Right lung (tissue), 2 donors: ENCODE measurements at regions not wholly inside any gene's neighbourhood (a gene's known extent, or its start where the extent isn't known, plus 50 kb on each side); places are given as distances from the start of the nearest gene placed in this dataset.

ENCODE experiments used
- DNase-seq, 2 donors: peaks; one replicate each; pipeline ENCODE4 v3.0.0-alpha.2; 2013

DNA sequence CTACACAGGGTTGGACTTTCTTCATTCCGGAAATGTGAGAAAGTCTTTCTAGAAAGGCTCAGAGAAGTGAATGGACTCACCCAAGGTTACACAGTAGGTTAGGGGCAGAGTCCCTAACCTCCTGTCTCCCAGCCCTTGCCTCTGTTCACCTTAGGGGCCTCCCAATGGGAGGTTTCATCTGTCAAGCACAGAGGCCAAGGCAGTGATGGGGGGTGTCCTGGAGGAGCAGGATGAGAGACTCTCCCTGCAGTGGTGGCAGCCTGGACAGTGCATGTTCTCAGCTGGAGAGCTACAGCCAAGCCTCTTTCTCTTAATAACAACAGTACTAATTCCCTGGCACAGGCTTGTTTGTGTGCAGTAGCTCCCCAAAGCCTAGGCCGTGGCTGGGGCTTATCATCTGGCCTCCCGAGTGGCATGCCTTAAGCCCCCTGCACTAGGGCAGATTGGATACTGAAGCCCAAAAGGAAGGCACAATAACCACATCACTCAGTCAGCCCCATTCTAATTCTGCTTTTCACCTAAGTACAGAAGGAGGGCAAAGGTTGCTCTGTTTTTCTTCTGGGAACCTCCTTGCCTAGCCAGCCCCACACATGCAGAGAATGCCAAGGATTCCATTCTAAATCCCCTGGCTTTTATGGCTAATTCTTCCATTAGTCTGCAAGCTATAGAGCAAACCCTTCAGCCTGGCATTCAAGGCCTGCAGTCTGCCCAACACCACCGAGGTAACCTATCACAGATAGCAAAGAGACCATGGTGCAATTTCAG, 50.2 kb upstream of the XPA start:
- DNase-seq: no peak

DNA sequence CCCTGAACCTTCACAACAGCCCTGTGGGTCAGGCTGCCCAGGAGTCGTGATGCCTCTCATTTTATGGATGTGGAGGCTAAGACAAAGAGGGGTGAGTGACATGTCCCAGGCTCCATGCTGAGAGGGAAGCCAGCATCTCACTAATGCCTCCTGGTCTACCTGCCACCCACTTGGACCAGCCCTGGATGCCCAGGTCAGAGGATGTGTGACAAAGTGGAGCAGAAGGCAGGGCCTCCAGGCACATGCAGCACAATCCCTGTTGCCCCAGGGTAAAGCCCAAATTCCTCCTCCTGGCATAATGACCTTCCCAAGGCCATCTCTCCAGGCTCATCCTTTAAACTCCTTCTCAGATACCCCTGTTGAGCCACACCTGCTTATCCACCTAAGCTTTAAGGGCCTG, 51.4 kb upstream of the XPA start:
- DNase-seq: no peak

DNA sequence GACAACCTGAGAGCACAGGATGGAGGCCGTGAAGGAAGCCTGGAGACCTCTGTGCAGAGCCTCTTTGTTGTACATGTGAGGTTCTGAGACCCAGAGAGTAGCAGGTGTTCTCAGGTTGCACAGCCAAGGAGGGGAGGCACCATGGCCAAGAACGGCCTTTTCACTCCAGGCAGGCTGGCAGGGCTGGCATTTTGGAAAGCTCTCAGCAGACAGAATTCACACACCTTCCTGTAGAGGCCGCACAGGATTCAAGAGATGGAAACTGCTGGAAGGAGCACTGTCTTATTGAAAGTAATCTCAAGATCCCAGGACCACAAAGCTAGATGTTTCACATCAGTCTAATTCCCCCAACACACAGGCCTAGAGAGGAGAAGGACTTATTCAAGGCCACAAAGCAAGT, 52.8 kb upstream of the XPA start:
- no peak for DNase-seq

DNA sequence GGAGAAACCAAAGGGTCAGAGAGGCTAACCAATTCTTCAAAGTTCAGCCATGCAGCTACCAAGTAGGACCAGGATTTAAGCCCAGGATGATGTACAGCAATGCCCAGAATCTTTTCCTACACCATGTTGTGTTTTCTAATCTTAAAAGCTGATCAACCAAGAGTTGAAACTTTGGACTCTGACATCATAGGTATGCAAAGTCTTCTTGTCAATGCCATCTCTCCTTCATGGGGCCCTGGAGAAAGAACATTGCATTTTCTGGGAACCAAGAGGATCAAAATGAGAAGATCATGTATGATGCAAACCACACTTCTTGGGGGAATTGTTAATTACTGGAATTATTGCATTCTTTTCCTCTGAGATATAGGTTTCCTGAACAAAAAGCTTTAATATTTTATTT, 54.4 kb upstream of the XPA start:
- DNase-seq: no peak

DNA sequence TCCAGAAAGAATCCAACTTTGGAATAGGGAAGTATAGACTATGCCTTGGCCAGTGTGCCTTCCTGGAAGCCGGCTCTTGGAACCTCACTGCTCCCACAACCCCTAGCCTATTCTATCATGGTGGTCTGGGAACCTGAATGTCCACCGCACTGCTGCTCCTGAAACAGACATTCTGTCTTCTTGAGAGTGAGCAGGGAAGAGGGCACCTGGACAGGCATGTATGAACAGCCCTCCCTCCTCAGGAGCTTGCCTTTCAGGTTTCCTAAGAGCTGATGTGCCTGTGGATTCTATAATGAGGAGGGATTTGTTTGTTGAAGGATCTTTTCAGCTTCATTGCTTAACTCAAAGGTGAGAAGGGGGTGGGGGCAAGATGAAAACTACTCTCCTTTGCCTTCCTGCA, 55.1 kb upstream of the XPA start:
- DNase-seq: no peak

DNA sequence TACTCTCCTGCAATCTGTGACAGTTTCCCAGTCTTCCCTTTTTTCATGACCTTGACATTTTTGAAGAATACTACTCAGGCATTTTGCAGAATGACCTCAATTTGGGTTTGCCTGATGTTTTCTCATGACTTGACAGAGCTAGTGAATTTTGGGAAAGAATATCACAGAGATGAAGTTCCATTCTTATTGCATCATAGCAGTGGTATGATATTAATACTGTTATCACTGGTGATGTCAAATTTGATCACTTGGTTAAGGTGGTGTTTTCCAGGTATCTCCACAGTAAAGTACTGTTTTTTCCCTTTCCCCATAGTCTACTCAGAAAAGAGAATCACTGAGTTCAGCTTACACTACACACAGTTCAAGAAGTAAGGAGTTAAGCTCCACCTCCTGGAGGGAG, 56.2 kb upstream of the XPA start:
- no peak for DNase-seq

DNA sequence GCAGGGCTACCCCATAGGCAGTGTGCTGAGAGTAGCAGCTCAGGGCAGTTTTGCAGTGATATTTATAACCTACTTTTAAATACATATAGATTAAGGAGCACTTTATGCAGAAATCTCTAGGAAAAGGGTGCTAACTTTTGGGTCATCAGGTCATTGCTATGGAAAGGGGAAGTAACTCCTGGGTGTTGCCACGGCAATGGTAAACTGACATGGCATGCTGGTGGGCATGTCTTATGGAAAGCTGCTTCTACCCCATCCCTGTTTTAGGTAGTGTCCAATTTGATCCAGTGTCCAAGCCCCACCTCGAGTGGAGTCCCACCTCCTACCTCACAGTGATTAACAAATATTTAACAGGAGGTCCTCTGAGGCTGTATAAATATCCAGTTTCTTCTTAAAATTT, 56.8 kb upstream of the XPA start:
- DNase-seq: no peak

DNA sequence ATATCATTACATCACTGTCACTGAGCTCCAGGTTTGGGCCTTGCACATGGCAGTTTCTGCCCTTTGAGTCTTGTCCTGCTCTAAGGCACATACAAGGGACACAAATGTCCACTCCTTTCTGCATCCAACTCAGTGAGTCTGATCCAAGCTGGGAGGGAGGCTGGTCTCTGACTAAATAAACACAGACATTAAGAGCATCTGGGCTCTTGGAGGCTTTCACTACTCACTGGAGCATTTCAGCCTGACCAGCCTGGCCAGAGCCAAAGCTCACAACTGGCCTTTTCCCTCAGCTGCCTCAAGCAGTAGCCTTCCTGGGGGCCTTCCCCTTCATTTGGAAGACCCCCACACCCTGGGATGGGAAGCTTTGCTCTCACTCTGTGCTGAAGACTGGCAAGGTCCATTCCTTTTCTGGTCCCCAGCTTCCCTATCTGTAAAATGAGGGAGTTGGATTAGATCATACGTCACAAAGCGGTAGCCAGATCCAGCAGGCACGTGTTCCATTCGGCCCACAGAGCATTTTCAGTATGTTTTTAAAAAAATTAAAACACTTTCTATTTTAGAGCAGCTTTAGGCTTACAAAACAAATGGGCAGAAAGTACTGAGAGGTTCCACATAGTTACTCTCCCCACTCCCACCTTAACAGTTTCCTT, 58.6 kb upstream of the XPA start:
- DNase-seq: no peak

DNA sequence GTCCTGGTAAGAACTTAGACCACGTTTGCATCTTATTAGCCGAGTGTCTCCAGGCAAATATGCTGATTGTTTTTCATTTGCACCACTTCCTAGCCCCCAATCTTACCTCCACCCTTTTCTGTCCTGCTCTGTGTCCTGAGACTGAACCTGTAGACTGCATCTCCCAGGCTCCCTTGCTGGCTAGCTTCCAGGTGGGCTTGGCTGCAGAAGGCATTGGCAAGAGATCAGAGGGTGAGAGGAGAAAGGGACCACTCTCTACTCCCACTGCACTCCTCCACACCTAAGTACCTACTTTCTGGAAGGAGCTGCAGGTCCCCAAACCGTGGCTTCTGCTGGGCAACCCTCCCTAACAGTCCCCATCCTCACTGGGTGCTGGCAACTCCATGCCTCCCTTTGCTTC, 59.9 kb upstream of the XPA start:
- no peak for DNase-seq

DNA sequence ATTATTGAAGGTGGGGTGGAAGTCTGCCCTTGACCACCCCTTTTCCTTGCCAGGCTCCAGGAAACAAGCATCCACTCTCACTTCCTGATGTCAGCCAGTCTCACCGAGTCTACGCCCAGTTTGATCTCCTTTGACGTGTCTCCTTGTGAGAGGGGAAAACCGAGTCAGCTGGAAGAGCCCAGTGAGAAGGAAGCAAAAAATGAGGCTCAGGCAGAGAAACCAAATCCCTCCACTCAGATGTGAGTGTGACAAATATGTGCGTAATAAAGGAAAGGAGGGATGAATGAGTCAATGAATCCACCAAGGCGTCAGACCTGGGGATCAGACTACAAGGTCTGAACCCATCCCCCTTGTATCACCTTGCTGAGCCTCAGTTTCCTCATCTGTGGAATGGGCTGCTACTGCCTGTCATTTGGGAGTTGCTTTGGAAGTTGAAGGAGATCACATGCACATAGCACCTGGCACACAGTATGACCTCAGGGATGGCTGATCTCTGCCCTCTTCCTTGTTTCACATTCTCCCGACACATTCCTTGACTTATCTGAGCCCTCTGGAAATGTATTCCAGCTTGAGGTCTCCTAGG, 61.3 kb upstream of the XPA start:
- no peak for DNase-seq

DNA sequence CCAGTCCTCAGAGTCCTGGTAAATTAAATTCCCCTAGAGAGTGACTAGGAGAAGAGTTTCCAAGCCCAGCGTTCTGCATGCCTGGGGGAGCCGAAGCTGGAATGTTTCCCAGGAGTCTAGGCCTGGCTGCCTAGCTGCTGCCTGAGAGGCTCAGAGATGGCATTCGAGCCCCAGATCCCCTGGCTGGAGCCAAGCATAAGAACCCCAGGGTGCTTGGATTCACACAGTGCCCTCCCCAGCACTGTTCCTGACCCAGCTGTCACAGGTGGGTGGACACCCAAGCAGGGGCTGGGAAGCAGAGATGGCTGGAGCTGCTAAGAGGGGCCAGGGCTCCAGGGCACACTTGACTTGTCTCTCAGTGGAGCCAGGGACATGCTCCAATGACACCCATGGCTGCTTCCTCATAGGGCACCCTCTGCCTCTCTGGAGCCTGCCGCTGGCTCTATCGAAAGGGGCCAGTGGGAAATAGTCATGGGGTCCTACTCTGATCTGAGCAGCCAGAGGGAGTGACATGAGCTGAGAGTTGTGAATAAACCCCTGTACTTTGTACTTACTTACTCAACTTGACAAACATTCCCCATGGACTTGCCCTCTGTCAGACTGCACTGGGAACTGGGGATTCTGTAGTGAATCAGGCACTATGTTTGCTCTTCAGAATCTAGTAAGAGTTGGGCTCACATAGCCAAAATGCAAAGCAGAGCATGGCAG, 62.6 kb upstream of the XPA start:
- DNase-seq: no peak

DNA sequence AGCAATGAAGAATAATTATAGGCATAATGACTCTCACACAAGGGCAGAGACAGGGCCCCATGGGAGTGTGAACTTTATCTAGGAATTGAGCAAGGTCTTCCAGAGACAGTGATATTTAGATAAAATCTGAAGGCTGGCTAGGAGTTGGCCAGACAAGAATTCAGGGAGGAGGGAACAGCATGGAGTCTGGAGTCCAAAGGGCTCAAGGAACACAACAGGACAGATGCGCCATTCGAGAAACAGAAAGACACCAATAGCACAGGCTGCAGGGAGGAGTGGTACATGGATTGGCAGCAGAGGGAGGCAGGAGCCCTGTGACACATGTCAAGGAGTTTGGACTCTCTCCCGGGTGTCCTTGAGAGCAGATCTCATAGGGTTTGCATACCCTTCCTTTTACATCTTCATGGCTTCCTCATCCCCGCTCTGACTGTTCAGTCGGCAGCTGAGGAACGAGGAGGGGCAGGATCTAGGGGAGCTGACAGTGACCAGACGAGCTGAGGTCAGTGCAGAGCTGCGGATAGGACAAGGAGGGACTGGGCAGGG, 64.0 kb upstream of the XPA start:
- DNase-seq: no peak

DNA sequence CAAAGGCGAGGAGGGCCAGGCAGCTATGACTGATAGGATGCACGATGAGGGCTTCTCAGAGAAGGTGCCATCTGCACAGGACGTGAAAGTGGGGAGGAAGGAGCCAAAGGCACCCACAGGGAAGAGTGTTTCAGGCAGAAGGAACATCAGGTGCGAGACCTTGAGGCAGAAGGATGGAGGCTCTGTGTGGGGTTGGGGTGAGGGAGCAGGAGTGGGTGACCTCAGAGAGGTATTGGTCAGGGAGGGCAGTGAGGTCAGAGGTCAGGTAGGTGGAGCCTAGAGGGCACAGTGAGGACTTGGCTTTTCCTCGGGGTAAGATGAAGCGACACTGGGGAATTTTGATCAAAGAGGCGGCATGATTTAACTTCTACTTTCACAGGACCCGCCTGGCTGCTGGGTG, 64.7 kb upstream of the XPA start:
- DNase-seq: no peak

DNA sequence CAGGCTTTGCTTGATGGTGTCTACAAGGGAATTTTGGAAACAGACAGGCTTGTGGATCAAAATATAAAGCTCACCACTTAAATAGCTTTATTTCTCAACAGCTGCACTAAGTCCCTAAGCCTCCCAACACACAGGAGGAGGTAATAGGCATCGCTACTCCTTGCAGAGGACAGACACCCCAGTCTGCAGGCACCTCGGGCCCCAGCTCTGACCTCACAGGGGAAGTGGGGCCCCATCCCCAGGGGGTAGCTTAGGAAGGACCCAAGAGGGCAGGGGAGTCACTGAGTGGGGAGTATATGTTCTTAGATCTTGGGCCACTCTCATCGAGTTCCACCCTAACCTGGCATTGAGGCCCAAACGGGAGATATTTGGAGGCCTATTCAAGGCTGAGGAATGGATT, 66.7 kb upstream of the XPA start:
- no peak for DNase-seq

DNA sequence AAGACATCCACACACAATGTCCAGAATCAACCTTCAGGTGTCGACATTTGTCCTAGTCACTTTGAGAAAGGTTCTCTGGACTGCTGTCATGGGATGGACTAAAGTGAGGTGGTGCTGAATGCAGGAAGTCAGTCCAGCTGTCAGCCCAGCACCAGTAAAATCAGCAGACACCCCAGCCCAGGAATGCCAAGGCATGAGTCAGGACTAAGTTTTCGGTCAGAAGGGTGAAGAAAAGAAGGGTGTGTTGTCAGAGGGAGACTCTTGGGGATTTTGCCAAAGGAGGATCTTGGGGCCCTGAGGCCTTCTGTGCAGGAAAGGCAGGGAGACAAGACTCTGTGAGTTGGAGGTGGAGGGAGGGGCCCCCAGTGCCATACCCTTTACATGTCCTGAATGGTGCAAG, 69.0 kb upstream of the XPA start:
- DNase-seq: no peak

DNA sequence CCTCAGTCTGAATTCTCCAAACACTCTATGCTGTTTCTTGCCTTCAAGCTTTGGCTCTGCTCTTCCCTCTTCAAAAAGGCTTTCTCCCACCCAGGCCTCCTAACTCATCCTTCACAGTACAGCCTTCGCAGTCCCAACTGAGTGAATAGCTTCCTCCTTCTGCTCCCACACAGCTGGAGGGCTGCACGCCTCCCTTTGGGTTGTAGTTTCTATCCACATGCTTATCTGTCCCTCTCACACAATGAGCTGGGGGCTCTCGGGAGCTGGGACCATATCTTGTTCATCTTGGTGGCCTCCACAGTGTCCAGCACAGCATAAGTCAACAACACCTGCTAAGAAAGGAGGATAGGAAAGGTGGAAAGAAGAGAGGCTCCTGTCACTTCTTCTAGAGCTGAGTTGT, 69.5 kb upstream of the XPA start:
- DNase-seq: no peak

DNA sequence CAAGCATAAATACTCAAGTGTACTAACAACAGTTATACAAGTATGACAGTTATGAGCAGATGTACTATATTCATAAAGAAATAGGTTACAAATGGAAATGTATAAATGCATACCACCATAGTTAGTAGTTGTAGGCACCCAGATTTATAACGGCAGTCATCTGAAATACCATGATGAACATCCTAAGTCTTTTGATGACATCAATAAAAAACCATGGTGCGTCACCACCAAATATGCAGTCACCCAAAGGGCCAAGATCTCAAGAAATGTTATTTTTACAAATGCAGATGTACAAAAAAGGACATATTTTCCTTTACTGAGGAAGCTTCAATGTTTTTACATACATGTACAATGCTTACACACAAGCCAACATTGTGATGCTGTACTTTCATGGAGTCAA, 70.8 kb upstream of the XPA start:
- no peak for DNase-seq

DNA sequence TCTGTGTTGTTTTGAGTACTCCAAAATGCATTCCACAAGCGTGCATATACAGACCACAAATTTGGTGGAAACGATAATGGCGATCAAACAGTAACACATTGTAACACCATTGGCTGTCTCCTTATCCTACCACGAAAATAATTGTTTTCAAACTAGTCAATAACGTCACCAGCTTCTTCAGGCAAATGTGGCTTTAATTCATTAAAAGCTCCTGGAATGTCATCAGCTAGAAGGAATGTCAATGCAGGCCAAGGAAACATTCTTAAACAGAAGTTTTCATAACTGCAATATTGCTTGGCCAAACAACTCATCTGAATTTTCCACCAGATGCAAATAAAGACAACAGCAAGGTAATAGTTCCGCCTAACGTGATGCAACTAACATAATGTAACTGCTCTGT, 71.6 kb upstream of the XPA start:
- no peak for DNase-seq

DNA sequence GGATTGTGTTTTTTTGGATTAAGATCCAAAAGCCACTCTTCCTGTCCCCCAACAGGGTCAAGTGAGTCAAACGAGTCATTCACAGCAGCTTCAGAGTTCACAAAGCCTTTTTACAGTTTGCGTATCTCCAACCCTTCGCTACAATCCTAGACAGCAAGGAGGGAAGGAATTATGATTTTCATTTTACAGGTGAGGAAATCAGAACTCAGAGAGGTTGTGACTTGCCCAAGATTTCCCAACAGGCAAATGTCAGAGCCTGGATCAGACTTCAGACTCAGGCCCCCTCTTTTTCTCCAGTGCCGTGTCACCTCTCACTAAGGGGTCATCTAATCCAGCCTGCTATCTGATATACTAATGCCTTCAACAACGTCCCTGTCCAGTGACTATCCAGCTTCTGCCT, 72.1 kb upstream of the XPA start:
- DNase-seq: no peak

DNA sequence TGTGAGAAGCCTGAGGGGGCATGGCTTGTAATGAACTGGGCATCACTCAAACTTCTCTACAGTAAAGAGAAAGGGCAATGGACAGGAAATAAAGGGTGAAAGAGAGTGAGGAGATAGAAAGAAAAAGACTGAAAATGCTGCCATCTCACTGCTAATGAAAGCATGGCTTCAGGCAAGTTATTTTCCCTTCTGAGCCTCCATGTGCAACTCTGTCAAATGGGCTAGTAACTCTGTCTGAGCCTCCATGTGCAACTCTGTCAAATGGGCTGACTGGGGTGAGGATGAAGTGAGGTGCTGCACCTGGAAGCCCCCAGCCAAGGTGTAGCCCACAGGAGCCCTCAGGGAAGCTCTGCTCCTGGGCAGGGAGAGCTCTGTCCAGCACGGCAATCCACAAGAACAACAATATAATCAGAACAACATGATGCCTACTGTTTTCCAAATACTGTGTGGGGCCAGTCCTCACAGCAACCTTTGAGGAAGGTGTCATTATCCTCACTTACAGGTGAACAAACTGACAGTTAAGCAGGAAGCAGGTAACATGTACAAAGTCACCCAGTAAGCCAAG, 73.8 kb upstream of the XPA start:
- no peak for DNase-seq

DNA sequence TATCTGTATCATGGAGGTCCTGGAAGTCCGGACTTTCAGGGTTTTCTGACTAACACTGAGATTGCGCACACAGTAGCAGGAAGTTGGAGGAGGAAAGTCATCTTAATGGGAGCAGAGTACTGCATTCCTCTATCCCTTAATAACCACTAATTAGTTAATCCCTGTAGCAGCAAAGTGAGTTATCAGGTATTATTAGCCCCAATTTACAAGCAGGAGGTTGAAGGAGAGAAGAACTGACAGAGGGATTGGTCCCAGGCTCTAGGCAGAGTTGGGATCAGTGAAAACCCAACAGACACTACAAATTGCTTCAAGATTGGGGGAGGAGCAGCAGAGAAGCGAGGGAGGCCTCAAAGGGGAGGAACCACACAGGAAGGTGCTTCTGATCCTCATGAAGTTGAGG, 74.5 kb upstream of the XPA start:
- no peak for DNase-seq

DNA sequence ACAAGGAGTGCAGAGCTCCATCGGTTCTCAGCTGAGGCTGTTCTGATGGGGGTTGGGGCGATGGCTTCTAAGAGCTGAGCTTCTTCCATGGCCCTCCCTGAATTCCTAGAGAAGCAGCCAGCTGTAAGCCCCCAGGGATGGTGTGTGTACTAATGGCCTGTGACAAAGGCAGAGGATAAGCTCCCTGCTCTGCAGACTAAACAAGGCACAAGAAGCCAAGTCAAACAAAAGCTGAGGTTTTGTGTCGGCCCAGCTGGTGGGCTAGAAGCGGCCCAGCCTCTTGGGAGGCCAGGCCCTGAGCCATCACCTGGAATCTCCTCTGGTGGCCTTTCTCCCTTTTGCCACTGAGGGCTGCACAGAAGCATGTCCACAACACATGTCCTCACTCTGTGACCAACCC, 75.0 kb upstream of the XPA start:
- DNase-seq: no peak
